ENCODE measurements at regions not wholly inside any gene's neighbourhood (a gene's known extent, or its start where the extent isn't known, plus 50 kb on each side); places are given as distances from the start of the nearest gene placed in this dataset.

- FAIRE-seq, result no peak
- Histone ChIP-seq H3K4me1 (ENCODE audit: control insufficient read depth, extremely low read depth, insufficient read depth, low read length) (no peaks in the 10 kb centered on the region), H3K9ac (replicated peaks; ENCODE audit: extremely low read depth, insufficient read depth, low read length) (no peak overlapping the region), H3K27ac (ENCODE audit: insufficient read depth, low read depth, low read length) (no peak overlapping the region), H4K20me1 (replicated peaks; ENCODE audit: control insufficient read depth, extremely low read depth, insufficient read depth, low read length) (no peaks in the 10 kb centered on the region), H3K9me3 (replicated peaks; ENCODE audit: control insufficient read depth, insufficient read depth, low read length) (no peaks in the 10 kb centered on the region), H3K4me2 (ENCODE audit: insufficient read depth, low read length) (no peak overlapping the region), H3K4me3 (replicated peaks in 1 of 3; ENCODE audit: insufficient read depth in 1 of 3, low read depth in 1 of 3, low read length in 3 of 3) (no peak overlapping the region), H3K27me3 (ENCODE audit: control insufficient read depth in 2 of 2, insufficient read depth in 2 of 2, low read length in 2 of 2) (no peaks in the 10 kb centered on the region), H3K36me3 (ENCODE audit: control insufficient read depth in 2 of 2, extremely low read depth in 1 of 2, insufficient read depth in 2 of 2, low read length in 2 of 2) (no peaks in the 10 kb centered on the region), H3K79me2 (ENCODE audit: control insufficient read depth, insufficient read depth, low read length) (no peaks in the 10 kb centered on the region), H2AFZ (ENCODE audit: low read depth, low read length) (no peak overlapping the region), H3K9me1 (replicated peaks; ENCODE audit: control insufficient read depth, extremely low read depth, insufficient read depth, low read length) (no peaks in the 10 kb centered on the region)
- DNase-seq (ENCODE audit: low read depth, low spot score), result no peak
- BruUV-seq (replicated peaks), result no TSS peak
- intact Hi-C loops (cut with micrococcal nuclease), result no loop called here
- TF ChIP-seq MAX (IDR thresholded peaks at IDR 0.05; ENCODE audit: insufficient read depth, insufficient read length) (no peak), POLR2AphosphoS5 (IDR thresholded peaks at IDR 0.05; ENCODE audit: insufficient read depth, low read depth, low read length) (no peak), GATA2 (IDR thresholded peaks at IDR 0.05; ENCODE audit: insufficient read depth, insufficient read length, low read depth, low read length) (no peak), POLR2A (IDR thresholded peaks at IDR 0.05; ENCODE audit: low read depth, low read length) (no peak), CTCF (IDR thresholded peaks at IDR 0.05; ENCODE audit: extremely low read depth in 1 of 2, insufficient read depth in 1 of 2, low read depth in 1 of 2, low read length in 2 of 2) (no peak)
- dilution Hi-C loops (cut with MboI; ENCODE audit: extremely low pct_ligation_motif_present, low sequenced_read_pairs), result no loop called here
- ChIA-PET CTCF (interaction anchor here (1.8 kb wide), 1 partner anchor 11 kb away, joined by 8 read pairs; no protein-coding TSS in a partner anchor), POLR2A (no interaction called here)
Observed at GRCh38 chr15:77554306-77555080, 78.2 kb downstream of the LINGO1 start.

Measured in endothelial cell of umbilical vein (primary cell).